ENCODE measurements at regions not wholly inside any gene's neighbourhood (a gene's known extent, or its start where the extent isn't known, plus 50 kb on each side); places are given as distances from the start of the nearest gene placed in this dataset.

- DNase-seq, result no peak
- intact Hi-C loops (cut with micrococcal nuclease), result no loop called here
- CTCF ChIA-PET (ENCODE audit: partially characterized antibody), result no interaction called here
- POLR2A ChIA-PET (ENCODE audit: partially characterized antibody), result no interaction called here
- Mint-ChIP-seq H3K4me3 (no peak overlapping the region), H3K36me3 (no peaks in the 10 kb centered on the region), H3K27me3 (peaks cover 0 to 1% of the 10 kb centered on the region in 2 donors), H3K4me1 (no peaks in the 10 kb centered on the region), H3K9me3 (peaks cover 2 to 5% (median 4%) of the 10 kb centered on the region in 8 donors), H3K27ac (no peak overlapping the region)
- Histone ChIP-seq H3K36me3 (ENCODE audit: insufficient read depth, low read length) (no peaks in the 10 kb centered on the region), H3K27ac (ENCODE audit: low read depth, low read length) (no peak overlapping the region), H3K9me3 (ENCODE audit: control insufficient read depth in 1 of 2, low read length in 2 of 2) (no peaks in the 10 kb centered on the region), H3K4me3 (ENCODE audit: low read length in 2 of 2) (no peak overlapping the region), H3K27me3 (ENCODE audit: insufficient read depth, low read length) (no peaks in the 10 kb centered on the region), H3K4me1 (ENCODE audit: insufficient read depth, low read length) (no peaks in the 10 kb centered on the region)
These were observed 59.2 kb upstream of the ADGRB3 start for GRCh38 chr6:68575765-68576439.

DNA sequence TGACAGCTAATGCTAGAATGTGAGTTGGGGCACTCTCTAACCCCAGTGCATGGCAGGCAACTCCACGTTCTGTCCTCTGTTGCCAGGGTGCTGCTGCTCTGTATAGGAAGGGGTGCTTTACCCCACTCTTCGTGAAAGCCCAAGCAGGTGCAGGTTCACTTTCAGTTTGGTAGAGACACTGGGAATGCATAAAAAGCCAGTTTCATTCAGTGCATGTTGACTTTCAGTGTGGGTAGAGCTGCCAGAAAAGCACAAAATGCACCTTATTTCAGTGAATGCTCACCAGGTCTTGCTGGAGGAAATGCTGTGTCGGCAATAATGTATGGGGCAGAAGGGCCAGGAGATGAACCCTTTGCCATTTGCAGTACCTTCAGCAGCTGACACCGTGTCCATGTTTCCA, 62.1 kb upstream of the ADGRB3 start:
- no peaks in the 10 kb centered on the region for H3K27me3 ChIP-seq (ENCODE audit: insufficient read depth, low read length)
- ChIA-PET CTCF (ENCODE audit: partially characterized antibody) (interaction anchor here (0.9 kb wide), 1 partner anchor 1536 kb away, joined by 3 read pairs; no protein-coding TSS in a partner anchor), POLR2A (ENCODE audit: partially characterized antibody) (no interaction called here)
- no peak overlapping the region for H3K27ac ChIP-seq (ENCODE audit: low read depth, low read length)
- no peaks in the 10 kb centered on the region for H3K4me1 Mint-ChIP-seq
- DNase-seq, result no peak
- no peak overlapping the region for H3K4me3 Mint-ChIP-seq
- intact Hi-C loops (cut with micrococcal nuclease), result no loop called here
- no peaks in the 10 kb centered on the region for H3K36me3 Mint-ChIP-seq
- no peak overlapping the region for H3K4me3 ChIP-seq (ENCODE audit: low read length in 2 of 2)
- no peak overlapping the region for H3K27ac Mint-ChIP-seq
- no peaks in the 10 kb centered on the region for H3K36me3 ChIP-seq (ENCODE audit: insufficient read depth, low read length)
- H3K9me3 ChIP-seq (ENCODE audit: control insufficient read depth in 1 of 2, low read length in 2 of 2), result no peaks in the 10 kb centered on the region
- peaks cover 0 to 1% of the 10 kb centered on the region in 2 donors for H3K27me3 Mint-ChIP-seq
- H3K4me1 ChIP-seq (ENCODE audit: insufficient read depth, low read length), result no peaks in the 10 kb centered on the region
- H3K9me3 Mint-ChIP-seq, result peaks cover 5 to 18% (median 8%) of the 10 kb centered on the region in 8 donors

DNA sequence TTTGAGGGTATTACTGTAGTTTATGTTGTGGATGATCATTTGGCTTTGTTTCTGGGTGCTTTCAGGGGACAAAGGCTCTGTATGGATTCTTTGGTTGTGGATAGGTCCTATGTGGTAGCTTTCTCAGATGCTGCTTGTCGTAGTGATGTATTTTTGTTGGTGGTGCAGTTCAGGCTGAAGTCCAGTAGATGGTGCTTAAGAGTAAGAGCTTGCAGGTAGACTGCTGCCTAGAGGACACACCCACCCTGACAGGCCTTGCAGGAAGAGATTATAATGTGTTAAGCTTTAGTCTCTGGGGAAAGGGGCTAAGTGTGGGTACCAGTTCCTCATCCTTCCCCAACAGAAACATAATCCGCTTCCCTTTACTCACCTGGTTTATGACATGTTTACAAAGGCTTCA, 62.6 kb upstream of the ADGRB3 start:
- no peaks in the 10 kb centered on the region for H3K36me3 ChIP-seq (ENCODE audit: insufficient read depth, low read length)
- no peaks in the 10 kb centered on the region for H3K9me3 ChIP-seq (ENCODE audit: control insufficient read depth in 1 of 2, low read length in 2 of 2)
- Mint-ChIP-seq H3K4me3 (peak overlapping the region in 1 of 8 donors; percentile 23), H3K36me3 (no peaks in the 10 kb centered on the region), H3K27me3 (peaks cover 0 to 1% of the 10 kb centered on the region in 2 donors), H3K9me3 (peaks cover 5 to 19% (median 9%) of the 10 kb centered on the region in 8 donors), H3K27ac (no peak overlapping the region), H3K4me1 (no peaks in the 10 kb centered on the region)
- intact Hi-C loops (cut with micrococcal nuclease), result no loop called here
- no peak for DNase-seq
- CTCF ChIA-PET (ENCODE audit: partially characterized antibody), result interaction anchor here (0.9 kb wide), 1 partner anchor 1536 kb away, joined by 3 read pairs; no protein-coding TSS in a partner anchor
- H3K4me1 ChIP-seq (ENCODE audit: insufficient read depth, low read length), result no peaks in the 10 kb centered on the region
- POLR2A ChIA-PET (ENCODE audit: partially characterized antibody), result no interaction called here
- H3K4me3 ChIP-seq (ENCODE audit: low read length in 2 of 2), result no peak overlapping the region
- no peaks in the 10 kb centered on the region for H3K27me3 ChIP-seq (ENCODE audit: insufficient read depth, low read length)
- no peak overlapping the region for H3K27ac ChIP-seq (ENCODE audit: low read depth, low read length)

- ChIA-PET CTCF (ENCODE audit: partially characterized antibody) (no interaction called here), POLR2A (ENCODE audit: partially characterized antibody) (no interaction called here)
- Histone ChIP-seq H3K4me1 (ENCODE audit: insufficient read depth, low read length) (no peaks in the 10 kb centered on the region), H3K4me3 (ENCODE audit: low read length in 2 of 2) (no peak overlapping the region), H3K27ac (ENCODE audit: low read depth, low read length) (no peak overlapping the region), H3K27me3 (ENCODE audit: insufficient read depth, low read length) (no peaks in the 10 kb centered on the region), H3K36me3 (ENCODE audit: insufficient read depth, low read length) (no peaks in the 10 kb centered on the region), H3K9me3 (ENCODE audit: control insufficient read depth in 1 of 2, low read length in 2 of 2) (no peaks in the 10 kb centered on the region)
- Mint-ChIP-seq H3K4me1 (no peaks in the 10 kb centered on the region), H3K27ac (no peak overlapping the region), H3K4me3 (no peak overlapping the region), H3K27me3 (no peaks in the 10 kb centered on the region), H3K9me3 (no peaks in the 10 kb centered on the region), H3K36me3 (no peaks in the 10 kb centered on the region)
- intact Hi-C loops (cut with micrococcal nuclease), result no loop called here
- no peak for DNase-seq
These were observed 75.4 kb upstream of the ADGRB3 start for GRCh38 chr6:68559716-68560115.

- no peak for DNase-seq
- Histone ChIP-seq H3K9me3 (ENCODE audit: control insufficient read depth in 1 of 2, low read length in 2 of 2) (no peaks in the 10 kb centered on the region), H3K4me1 (ENCODE audit: insufficient read depth, low read length) (no peaks in the 10 kb centered on the region), H3K4me3 (ENCODE audit: low read length in 2 of 2) (no peak overlapping the region), H3K27me3 (ENCODE audit: insufficient read depth, low read length) (no peaks in the 10 kb centered on the region), H3K36me3 (ENCODE audit: insufficient read depth, low read length) (no peaks in the 10 kb centered on the region), H3K27ac (ENCODE audit: low read depth, low read length) (no peak overlapping the region)
- no peaks in the 10 kb centered on the region for H3K36me3 Mint-ChIP-seq
- CTCF ChIA-PET (ENCODE audit: partially characterized antibody), result no interaction called here
- H3K27ac Mint-ChIP-seq, result no peak overlapping the region
- no peaks in the 10 kb centered on the region for H3K9me3 Mint-ChIP-seq
- no peak overlapping the region for H3K4me3 Mint-ChIP-seq
- no peaks in the 10 kb centered on the region for H3K27me3 Mint-ChIP-seq
- intact Hi-C loops (cut with micrococcal nuclease), result no loop called here
- H3K4me1 Mint-ChIP-seq, result no peaks in the 10 kb centered on the region
- POLR2A ChIA-PET (ENCODE audit: partially characterized antibody), result no interaction called here
These were observed 76.0 kb upstream of the ADGRB3 start for GRCh38 chr6:68559070-68559469.

DNA sequence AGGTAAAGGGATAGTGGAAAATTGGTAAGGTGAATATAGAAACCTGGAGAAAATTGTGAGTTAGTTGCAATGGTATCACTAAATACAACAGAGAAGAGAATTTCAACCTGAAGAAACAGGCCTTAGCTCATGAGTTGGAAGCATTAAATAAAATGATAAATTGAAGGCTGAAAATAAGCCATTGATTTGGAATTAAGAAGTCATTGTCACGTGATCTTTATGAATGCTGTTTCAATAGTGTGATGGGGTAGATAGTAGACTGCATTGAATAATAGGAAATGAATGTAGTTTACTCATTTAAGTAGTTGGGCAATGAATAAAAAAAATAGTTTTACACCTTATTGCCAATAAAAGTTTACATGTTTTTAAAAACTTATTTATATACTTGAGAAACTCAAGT, 88.5 kb upstream of the ADGRB3 start:
- Mint-ChIP-seq H3K4me3 (no peak overlapping the region), H3K27me3 (no peaks in the 10 kb centered on the region), H3K36me3 (no peaks in the 10 kb centered on the region), H3K9me3 (peaks cover 0 to 14% (median 4%) of the 10 kb centered on the region in 8 donors), H3K4me1 (no peaks in the 10 kb centered on the region), H3K27ac (no peak overlapping the region)
- ChIA-PET CTCF (ENCODE audit: partially characterized antibody) (no interaction called here), POLR2A (ENCODE audit: partially characterized antibody) (no interaction called here)
- Histone ChIP-seq H3K36me3 (ENCODE audit: insufficient read depth, low read length) (no peaks in the 10 kb centered on the region), H3K27ac (ENCODE audit: low read depth, low read length) (no peak overlapping the region), H3K4me1 (ENCODE audit: insufficient read depth, low read length) (no peaks in the 10 kb centered on the region), H3K9me3 (ENCODE audit: control insufficient read depth in 1 of 2, low read length in 2 of 2) (no peaks in the 10 kb centered on the region), H3K4me3 (ENCODE audit: low read length in 2 of 2) (no peak overlapping the region), H3K27me3 (ENCODE audit: insufficient read depth, low read length) (no peaks in the 10 kb centered on the region)
- no peak for DNase-seq
- intact Hi-C loops (cut with micrococcal nuclease), result no loop called here

- Histone ChIP-seq H3K9me3 (ENCODE audit: control insufficient read depth in 1 of 2, low read length in 2 of 2) (no peaks in the 10 kb centered on the region), H3K4me3 (ENCODE audit: low read length in 2 of 2) (no peak overlapping the region), H3K27ac (ENCODE audit: low read depth, low read length) (no peak overlapping the region), H3K4me1 (ENCODE audit: insufficient read depth, low read length) (no peaks in the 10 kb centered on the region), H3K36me3 (ENCODE audit: insufficient read depth, low read length) (no peaks in the 10 kb centered on the region), H3K27me3 (ENCODE audit: insufficient read depth, low read length) (no peaks in the 10 kb centered on the region)
- intact Hi-C loops (cut with micrococcal nuclease), result no loop called here
- DNase-seq, result no peak
- no peaks in the 10 kb centered on the region for H3K36me3 Mint-ChIP-seq
- no peak overlapping the region for H3K27ac Mint-ChIP-seq
- POLR2A ChIA-PET (ENCODE audit: partially characterized antibody), result no interaction called here
- no peak overlapping the region for H3K4me3 Mint-ChIP-seq
- H3K4me1 Mint-ChIP-seq, result no peaks in the 10 kb centered on the region
- peaks cover 0 to 12% (median 3%) of the 10 kb centered on the region in 8 donors for H3K9me3 Mint-ChIP-seq
- H3K27me3 Mint-ChIP-seq, result no peaks in the 10 kb centered on the region
- CTCF ChIA-PET (ENCODE audit: partially characterized antibody), result no interaction called here
These were observed 90.6 kb upstream of the ADGRB3 start for GRCh38 chr6:68544450-68544849.
